WTC11 (cell line): ENCODE measurements at regions not wholly inside any gene's neighbourhood (a gene's known extent, or its start where the extent isn't known, plus 50 kb on each side); places are given as distances from the start of the nearest gene placed in this dataset.

Experiments
- ZNF671 ChIP-seq: fragments of 250-450 bp; sonication (Bioruptor Pico); IDR thresholded peaks from 2 replicates; pipeline ENCODE4 v1.8.0; 2021; ENCODE audit warnings: mild to moderate bottlenecking
- TF ChIP-seq, protein P1 (sequence below): sonication (generic); formaldehyde crosslinking; IDR thresholded peaks from 2 replicates; pipeline ENCODE4 v1.8.1; 2023; ENCODE audit warnings: mild to moderate bottlenecking, missing genetic modification reagents

DNA sequence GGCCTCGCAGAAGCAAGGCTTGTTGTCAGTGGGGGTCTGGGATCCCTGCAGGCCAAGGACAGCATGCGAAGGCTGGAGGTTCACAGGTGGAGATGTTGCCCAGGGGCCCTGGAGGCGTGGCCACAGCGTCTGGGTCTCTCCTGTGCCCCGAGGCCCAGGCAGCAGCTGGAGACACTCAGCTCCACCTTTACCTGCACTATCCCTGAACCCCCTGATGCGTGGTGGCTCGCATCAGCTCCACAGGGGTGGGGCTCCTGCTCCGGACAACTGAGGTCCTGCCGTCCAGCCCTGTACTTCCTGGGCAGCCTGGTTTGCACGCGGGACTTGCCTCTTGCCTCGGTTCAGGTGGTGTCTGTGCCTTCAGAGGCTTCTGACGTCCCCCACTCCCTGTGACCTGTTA, 54.6 kb upstream of the ZNF32 start:
- TF ChIP-seq, protein P1, sequence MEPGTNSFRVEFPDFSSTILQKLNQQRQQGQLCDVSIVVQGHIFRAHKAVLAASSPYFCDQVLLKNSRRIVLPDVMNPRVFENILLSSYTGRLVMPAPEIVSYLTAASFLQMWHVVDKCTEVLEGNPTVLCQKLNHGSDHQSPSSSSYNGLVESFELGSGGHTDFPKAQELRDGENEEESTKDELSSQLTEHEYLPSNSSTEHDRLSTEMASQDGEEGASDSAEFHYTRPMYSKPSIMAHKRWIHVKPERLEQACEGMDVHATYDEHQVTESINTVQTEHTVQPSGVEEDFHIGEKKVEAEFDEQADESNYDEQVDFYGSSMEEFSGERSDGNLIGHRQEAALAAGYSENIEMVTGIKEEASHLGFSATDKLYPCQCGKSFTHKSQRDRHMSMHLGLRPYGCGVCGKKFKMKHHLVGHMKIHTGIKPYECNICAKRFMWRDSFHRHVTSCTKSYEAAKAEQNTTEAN (CRISPR knock-in tag) = no peak
- no peak for TF ChIP-seq ZNF671 (CRISPR knock-in tag)
